CD4-positive, CD25-positive, alpha-beta regulatory T cell (primary cell): ENCODE measurements at regions not wholly inside any gene's neighbourhood (a gene's known extent, or its start where the extent isn't known, plus 50 kb on each side); places are given as distances from the start of the nearest gene placed in this dataset.
"Not testable (repeated sequence)": the region's sequence is repeated elsewhere in the genome, so short reads cannot be mapped to it uniquely, and the experiment has no call there.

Source experiments
- ATAC-seq, 2 donors: fragments of 150-1000 bp; cut with Tn5 transposase; one replicate each; pipeline ENCODE4 v1.10.0; 2021; ENCODE audit warnings: low read depth in 2 of 2, moderate number of reproducible peaks in 2 of 2, moderate library complexity in 1 of 2
- DNase-seq, 3 donors: peaks; one replicate each; pipeline versions ENCODE4 v3.0.0 to v3.0.0-alpha.2; 2012 to 2022; ENCODE audit warnings: mixed read lengths in 1 of 3
- H3K27ac ChIP-seq: one replicate; pipeline ENCODE4 v1.7.0; 2013; ENCODE audit warnings: mild to moderate bottlenecking, low read length; ENCODE audit not compliant: insufficient read depth, poor library complexity, severe bottlenecking
- H3K27me3 ChIP-seq: one replicate; pipeline ENCODE4 v1.7.0; 2013; ENCODE audit warnings: low read length; ENCODE audit not compliant: control insufficient read depth, insufficient read depth
- H3K36me3 ChIP-seq: one replicate; pipeline ENCODE4 v1.7.0; 2013; ENCODE audit warnings: mild to moderate bottlenecking, low read length, moderate library complexity; ENCODE audit not compliant: control insufficient read depth, insufficient read depth
- H3K4me1 ChIP-seq: 2 replicates; pipeline ENCODE4 v1.7.0; 2013; ENCODE audit warnings: mild to moderate bottlenecking, low read length; ENCODE audit not compliant: insufficient read depth, control insufficient read depth, poor library complexity, severe bottlenecking
- H3K4me3 ChIP-seq: one replicate; pipeline ENCODE4 v1.7.0; 2013; ENCODE audit warnings: low read depth, mild to moderate bottlenecking, low read length, moderate library complexity
- H3K9me3 ChIP-seq, 2 experiments: 1 replicate in 1 of 2; 2 replicates in 1 of 2; pipeline ENCODE4 v1.7.0; 2013; ENCODE audit warnings: low read length in 2 of 2, mild to moderate bottlenecking in 1 of 2, moderate library complexity in 1 of 2; ENCODE audit not compliant: control insufficient read depth in 2 of 2
- H3K27ac Mint-ChIP-seq, 3 donors: one replicate each; pipeline ENCODE4 v1.8.0; 2020 to 2022; ENCODE audit warnings: mild to moderate bottlenecking in 3 of 3, mixed read lengths in 3 of 3, moderate library complexity in 2 of 3
- H3K27me3 Mint-ChIP-seq: one replicate; pipeline ENCODE4 v1.8.0; 2022; ENCODE audit warnings: mild to moderate bottlenecking, mixed read lengths
- H3K36me3 Mint-ChIP-seq: one replicate; pipeline ENCODE4 v1.8.0; 2020; ENCODE audit warnings: mixed read lengths
- H3K4me1 Mint-ChIP-seq, 4 donors: one replicate each; pipeline ENCODE4 v1.8.0; 2020 to 2022; ENCODE audit warnings: mixed read lengths in 4 of 4, mild to moderate bottlenecking in 1 of 4
- H3K4me3 Mint-ChIP-seq, 4 donors: one replicate each; pipeline ENCODE4 v1.8.0; 2020 to 2022; ENCODE audit warnings: mild to moderate bottlenecking in 4 of 4, mixed read lengths in 4 of 4, moderate library complexity in 3 of 4
- H3K9me3 Mint-ChIP-seq, 7 donors: one replicate each; pipeline ENCODE4 v1.8.0; 2020 to 2022; ENCODE audit warnings: mixed read lengths in 7 of 7, mild to moderate bottlenecking in 3 of 7, moderate library complexity in 2 of 7

DNA sequence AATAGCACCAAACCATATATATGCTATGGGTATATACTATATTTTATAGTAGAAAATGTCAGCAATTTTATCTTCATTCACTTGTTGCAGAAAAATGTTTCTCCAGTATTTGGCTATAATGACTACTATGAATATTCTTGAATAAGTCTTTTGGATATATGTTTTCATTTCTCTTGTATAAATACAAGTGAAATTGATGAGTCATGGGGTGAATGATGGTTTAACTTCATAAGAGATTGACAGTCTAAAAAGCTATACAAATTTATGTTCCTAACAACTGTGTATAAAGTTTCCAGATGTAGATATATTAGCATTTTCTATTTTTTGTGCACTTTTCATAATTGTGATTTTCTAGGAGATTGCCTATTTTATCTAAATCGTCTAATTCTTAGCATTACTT, 714.8 kb downstream of the TRHDE start:
- Histone ChIP-seq H3K27me3 (no peaks in the 10 kb centered on the region), H3K4me1 (no peaks in the 10 kb centered on the region), H3K27ac (no peak overlapping the region), H3K4me3 (no peak overlapping the region), H3K9me3 (no peaks in the 10 kb centered on the region), H3K36me3 (no peaks in the 10 kb centered on the region)
- no peak overlapping the region for H3K4me3 Mint-ChIP-seq
- H3K4me1 Mint-ChIP-seq = no peaks in the 10 kb centered on the region
- no peaks in the 10 kb centered on the region for H3K36me3 Mint-ChIP-seq
- no peak overlapping the region for H3K27ac Mint-ChIP-seq
- H3K27me3 Mint-ChIP-seq = no peaks in the 10 kb centered on the region
- DNase-seq (no peak), ATAC-seq (no peak)
- peaks cover 0 to 15% (median 5%) of the 10 kb centered on the region in 7 donors for H3K9me3 Mint-ChIP-seq

GRCh38 chr12:72989458-72989947, 717.3 kb downstream of the TRHDE start:
- no peaks in the 10 kb centered on the region for H3K9me3 ChIP-seq
- Mint-ChIP-seq H3K27ac (no peak overlapping the region), H3K4me1 (no peaks in the 10 kb centered on the region), H3K4me3 (no peak overlapping the region), H3K36me3 (no peaks in the 10 kb centered on the region), H3K9me3 (peaks cover 3 to 20% (median 7%) of the 10 kb centered on the region in 7 donors), H3K27me3 (no peaks in the 10 kb centered on the region)
- no peak for ATAC-seq
- no peak for DNase-seq
- no peaks in the 10 kb centered on the region for H3K27me3 ChIP-seq
- no peak overlapping the region for H3K4me3 ChIP-seq
- no peaks in the 10 kb centered on the region for H3K4me1 ChIP-seq
- no peaks in the 10 kb centered on the region for H3K36me3 ChIP-seq
- no peak overlapping the region for H3K27ac ChIP-seq

- H3K4me3 Mint-ChIP-seq, H3K27me3 Mint-ChIP-seq, H3K36me3 Mint-ChIP-seq, H3K27me3 ChIP-seq, DNase-seq, H3K4me1 ChIP-seq, H3K4me3 ChIP-seq, H3K36me3 ChIP-seq, H3K27ac ChIP-seq, H3K4me1 Mint-ChIP-seq, H3K9me3 ChIP-seq, ATAC-seq, H3K27ac Mint-ChIP-seq: not testable (repeated sequence)
- H3K9me3 Mint-ChIP-seq = peaks cover 3 to 15% (median 7%) of the 10 kb centered on the region in 7 donors
Observed at GRCh38 chr12:72995029-72995428, 722.9 kb downstream of the TRHDE start.

- ATAC-seq = no peak
- Histone ChIP-seq H3K9me3 (no peaks in the 10 kb centered on the region), H3K4me1 (no peaks in the 10 kb centered on the region), H3K27ac (no peak overlapping the region), H3K27me3 (no peaks in the 10 kb centered on the region), H3K36me3 (no peaks in the 10 kb centered on the region), H3K4me3 (no peak overlapping the region)
- H3K27me3 Mint-ChIP-seq = no peaks in the 10 kb centered on the region
- DNase-seq = no peak
- H3K27ac Mint-ChIP-seq = no peak overlapping the region
- no peak overlapping the region for H3K4me3 Mint-ChIP-seq
- H3K4me1 Mint-ChIP-seq = no peaks in the 10 kb centered on the region
- H3K36me3 Mint-ChIP-seq = no peaks in the 10 kb centered on the region
- H3K9me3 Mint-ChIP-seq = peaks cover 3 to 15% (median 7%) of the 10 kb centered on the region in 7 donors
Observed at GRCh38 chr12:72995616-72996015, 723.4 kb downstream of the TRHDE start.

- H3K4me1 ChIP-seq, H3K36me3 Mint-ChIP-seq, H3K4me1 Mint-ChIP-seq, H3K27me3 ChIP-seq, H3K4me3 ChIP-seq, H3K9me3 ChIP-seq, H3K4me3 Mint-ChIP-seq, H3K36me3 ChIP-seq, H3K27ac ChIP-seq, H3K27me3 Mint-ChIP-seq, DNase-seq, ATAC-seq, H3K27ac Mint-ChIP-seq, H3K9me3 Mint-ChIP-seq: not testable (repeated sequence)
Observed at GRCh38 chr12:73001806-73002205, 729.6 kb downstream of the TRHDE start.

GRCh38 chr12:73002504-73002903, 730.3 kb downstream of the TRHDE start:
- H3K4me1 Mint-ChIP-seq, H3K27ac Mint-ChIP-seq, H3K36me3 ChIP-seq, ATAC-seq, DNase-seq, H3K36me3 Mint-ChIP-seq, H3K27ac ChIP-seq, H3K9me3 ChIP-seq, H3K4me3 ChIP-seq, H3K27me3 Mint-ChIP-seq, H3K4me1 ChIP-seq, H3K4me3 Mint-ChIP-seq, H3K27me3 ChIP-seq, H3K9me3 Mint-ChIP-seq: not testable (repeated sequence)

- peaks cover 2 to 16% (median 9%) of the 10 kb centered on the region in 7 donors for H3K9me3 Mint-ChIP-seq
- H3K36me3 Mint-ChIP-seq, ATAC-seq, H3K9me3 ChIP-seq, DNase-seq, H3K27me3 Mint-ChIP-seq, H3K36me3 ChIP-seq, H3K4me3 ChIP-seq, H3K4me1 Mint-ChIP-seq, H3K27me3 ChIP-seq, H3K4me1 ChIP-seq, H3K27ac ChIP-seq, H3K4me3 Mint-ChIP-seq, H3K27ac Mint-ChIP-seq: not testable (repeated sequence)
Observed at GRCh38 chr12:73009138-73009834, 737.1 kb downstream of the TRHDE start.

GRCh38 chr12:73017981-73018380, 745.8 kb downstream of the TRHDE start:
- Histone ChIP-seq H3K27ac (no peak overlapping the region), H3K9me3 (peaks cover 0 to under 1% of the 10 kb centered on the region in 2 experiments), H3K4me1 (no peaks in the 10 kb centered on the region), H3K4me3 (no peak overlapping the region), H3K27me3 (no peaks in the 10 kb centered on the region), H3K36me3 (no peaks in the 10 kb centered on the region)
- ATAC-seq = no peak
- no peak for DNase-seq
- peaks cover 3 to 34% (median 5%) of the 10 kb centered on the region in 7 donors for H3K9me3 Mint-ChIP-seq
- H3K36me3 Mint-ChIP-seq = no peaks in the 10 kb centered on the region
- no peak overlapping the region for H3K4me3 Mint-ChIP-seq
- H3K4me1 Mint-ChIP-seq = no peaks in the 10 kb centered on the region
- H3K27ac Mint-ChIP-seq = no peak overlapping the region
- H3K27me3 Mint-ChIP-seq = no peaks in the 10 kb centered on the region
